WTC11 (cell line): ENCODE measurements at regions not wholly inside any gene's neighbourhood (a gene's known extent, or its start where the extent isn't known, plus 50 kb on each side); places are given as distances from the start of the nearest gene placed in this dataset.
"Not testable (repeated sequence)": the region's sequence is repeated elsewhere in the genome, so short reads cannot be mapped to it uniquely, and the experiment has no call there.

Experiments
- ATAC-seq: fragments of 200-7000 bp; cut with Tn5 transposase; 2 replicates; pipeline ENCODE4 v1.10.0; 2021; ENCODE audit warnings: mild to moderate bottlenecking, moderate library complexity
- CTCF ChIA-PET: fragments of 300-600 bp; sonication (Branson Sonifier 250); formaldehyde crosslinking; loops from one replicate; lab custom pipeline; 2021; ENCODE audit warnings: antibody characterized with exemption; lab: Charles Lee
- POLR2A ChIA-PET: fragments of 350-600 bp; sonication (Branson Sonifier 250); formaldehyde crosslinking; loops from one replicate; lab custom pipeline; 2021; ENCODE audit warnings: antibody characterized with exemption; lab: Charles Lee
- DNase-seq: peaks from one replicate; pipeline ENCODE4 v3.0.0; 2021; ENCODE audit warnings: low spot score
- H3K27ac Mint-ChIP-seq: 2 replicates; pipeline ENCODE4 v1.8.0; 2021; ENCODE audit warnings: mixed read lengths
- H3K27me3 Mint-ChIP-seq: 2 replicates; pipeline ENCODE4 v1.8.0; 2021; ENCODE audit warnings: low read depth, mild to moderate bottlenecking, moderate library complexity, mixed read lengths
- H3K36me3 Mint-ChIP-seq: 2 replicates; pipeline ENCODE4 v1.8.0; 2021; ENCODE audit warnings: mixed read lengths
- H3K4me1 Mint-ChIP-seq: 2 replicates; pipeline ENCODE4 v1.8.0; 2022; ENCODE audit warnings: mixed read lengths
- H3K4me3 Mint-ChIP-seq: 2 replicates; pipeline ENCODE4 v1.8.0; 2021; ENCODE audit warnings: mild to moderate bottlenecking, moderate library complexity, mixed read lengths
- H3K9me3 Mint-ChIP-seq: 2 replicates; pipeline ENCODE4 v1.8.0; 2021; ENCODE audit warnings: mixed read lengths

DNA sequence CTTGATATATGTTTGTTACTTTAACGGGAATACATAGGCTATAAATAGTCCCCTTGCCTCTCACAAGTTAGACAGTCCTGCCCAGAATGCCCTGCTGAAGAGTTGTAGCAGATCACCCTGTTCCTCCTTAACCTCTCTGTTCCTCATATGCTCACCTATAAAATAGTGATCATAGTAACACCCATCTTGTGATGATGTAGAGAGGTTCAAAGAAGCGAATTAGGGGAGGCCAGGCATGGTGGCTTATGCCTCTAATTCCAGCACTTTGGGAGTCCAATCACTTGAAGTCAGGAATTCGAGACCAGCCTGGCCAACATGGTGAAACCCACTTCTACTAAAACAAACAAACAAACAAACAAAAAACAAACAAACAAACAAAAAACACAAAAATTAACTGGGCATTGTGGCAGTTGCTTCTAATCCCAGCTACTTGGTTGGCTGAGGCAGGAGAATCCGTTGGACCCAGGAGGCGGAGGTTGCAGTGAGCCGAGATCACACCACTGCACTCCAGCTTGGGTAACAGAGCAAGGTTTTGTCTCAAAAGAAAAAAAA lies 518.5 kb upstream of the TPTE start:
- H3K4me1 Mint-ChIP-seq, H3K27me3 Mint-ChIP-seq, CTCF ChIA-PET, H3K27ac Mint-ChIP-seq, H3K4me3 Mint-ChIP-seq, DNase-seq, ATAC-seq, POLR2A ChIA-PET: not testable (repeated sequence)
- peaks cover 46% of the 10 kb centered on the region for H3K36me3 Mint-ChIP-seq
- peaks cover 57% of the 10 kb centered on the region for H3K9me3 Mint-ChIP-seq

DNA sequence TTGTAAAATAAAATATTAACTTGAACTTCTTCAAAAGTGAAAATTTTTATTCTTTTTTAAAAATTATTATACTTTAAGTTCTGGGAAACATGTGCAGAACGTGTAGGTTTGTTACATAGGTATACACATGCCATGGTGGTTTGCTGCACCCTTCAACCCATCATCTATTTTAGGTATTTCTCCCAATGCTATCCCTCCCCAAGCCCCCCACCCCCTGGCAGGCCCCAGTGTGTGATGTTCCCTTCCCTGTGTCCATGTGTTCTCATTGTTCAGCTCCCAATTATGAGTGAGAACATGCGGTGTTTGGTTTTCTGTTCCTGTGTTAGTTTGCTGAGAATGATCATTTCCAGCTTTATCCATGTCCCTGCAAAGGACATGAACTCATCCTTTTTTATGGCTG lies 515.6 kb upstream of the TPTE start:
- H3K27ac Mint-ChIP-seq, H3K27me3 Mint-ChIP-seq, CTCF ChIA-PET, DNase-seq, H3K4me3 Mint-ChIP-seq, ATAC-seq, POLR2A ChIA-PET, H3K4me1 Mint-ChIP-seq: not testable (repeated sequence)
- peaks cover 58% of the 10 kb centered on the region for H3K9me3 Mint-ChIP-seq
- H3K36me3 Mint-ChIP-seq: peaks cover 37% of the 10 kb centered on the region

DNA sequence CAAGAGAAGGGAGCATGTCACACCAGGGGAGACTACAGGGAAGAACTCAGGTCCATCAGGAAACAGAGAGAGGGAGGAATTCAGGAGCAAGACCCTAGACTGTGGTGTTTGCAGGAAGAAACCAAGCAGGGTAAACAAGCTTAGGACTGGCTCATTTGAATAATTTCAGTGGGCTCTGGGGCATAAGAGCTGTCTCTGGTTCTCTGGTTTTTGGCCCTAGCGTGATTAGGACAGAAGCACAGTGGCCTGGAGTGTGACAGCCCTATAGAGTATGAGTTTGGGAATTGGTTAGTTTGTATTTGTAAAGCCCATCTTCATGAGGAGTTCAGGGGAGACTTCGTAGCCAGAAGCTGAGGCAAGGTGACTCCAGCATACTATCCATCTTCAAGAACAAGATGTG lies 504.4 kb upstream of the TPTE start:
- H3K4me1 Mint-ChIP-seq, H3K27me3 Mint-ChIP-seq, CTCF ChIA-PET, DNase-seq, H3K4me3 Mint-ChIP-seq, ATAC-seq, H3K27ac Mint-ChIP-seq, POLR2A ChIA-PET: not testable (repeated sequence)
- Mint-ChIP-seq H3K9me3 (peaks cover 28% of the 10 kb centered on the region), H3K36me3 (peaks cover 28% of the 10 kb centered on the region)

DNA sequence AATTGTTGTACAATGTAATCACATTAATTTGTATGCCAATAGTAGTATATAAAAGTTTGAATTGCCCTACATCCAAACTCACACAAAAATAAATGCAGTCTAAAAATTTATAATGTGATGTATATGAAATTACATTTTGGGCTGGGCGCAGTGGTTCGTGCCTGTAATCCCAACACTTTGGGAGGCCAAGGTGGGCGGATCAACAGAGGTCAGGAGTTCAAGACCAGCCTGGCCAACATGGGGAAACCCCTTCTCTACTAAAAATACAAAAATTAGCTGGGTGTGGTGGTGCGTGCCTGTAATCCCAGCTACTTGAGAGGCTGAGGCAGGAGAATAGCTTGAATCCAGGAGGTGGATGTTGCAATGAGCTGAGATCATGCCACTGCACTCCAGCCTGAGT lies 503.6 kb upstream of the TPTE start:
- Mint-ChIP-seq H3K36me3 (peaks cover 23% of the 10 kb centered on the region), H3K9me3 (peaks cover 23% of the 10 kb centered on the region)
- DNase-seq, H3K27ac Mint-ChIP-seq, ATAC-seq, POLR2A ChIA-PET, CTCF ChIA-PET, H3K27me3 Mint-ChIP-seq, H3K4me3 Mint-ChIP-seq, H3K4me1 Mint-ChIP-seq: not testable (repeated sequence)

DNA sequence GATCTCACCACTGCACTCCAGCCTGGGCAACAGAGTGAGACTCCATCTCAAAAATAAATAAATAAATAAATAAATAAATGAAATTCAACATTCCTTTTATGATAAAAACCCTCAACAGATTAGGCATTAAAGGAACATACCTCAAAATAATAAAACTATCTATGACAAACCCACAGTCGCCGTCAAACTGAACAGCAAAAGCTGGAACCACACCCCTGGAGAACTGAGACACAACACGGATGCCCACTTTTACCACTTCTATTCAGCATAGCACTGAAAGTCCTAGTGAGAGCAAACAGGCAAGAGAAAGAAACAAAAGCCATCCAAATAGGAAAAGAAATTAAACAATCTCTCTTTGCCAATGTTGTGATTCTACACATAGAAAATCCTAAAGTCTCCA lies 499.9 kb upstream of the TPTE start:
- H3K4me3 Mint-ChIP-seq, POLR2A ChIA-PET, H3K4me1 Mint-ChIP-seq, ATAC-seq, H3K27ac Mint-ChIP-seq, DNase-seq, CTCF ChIA-PET, H3K27me3 Mint-ChIP-seq: not testable (repeated sequence)
- Mint-ChIP-seq H3K9me3 (peaks cover 34% of the 10 kb centered on the region), H3K36me3 (peaks cover 32% of the 10 kb centered on the region)

DNA sequence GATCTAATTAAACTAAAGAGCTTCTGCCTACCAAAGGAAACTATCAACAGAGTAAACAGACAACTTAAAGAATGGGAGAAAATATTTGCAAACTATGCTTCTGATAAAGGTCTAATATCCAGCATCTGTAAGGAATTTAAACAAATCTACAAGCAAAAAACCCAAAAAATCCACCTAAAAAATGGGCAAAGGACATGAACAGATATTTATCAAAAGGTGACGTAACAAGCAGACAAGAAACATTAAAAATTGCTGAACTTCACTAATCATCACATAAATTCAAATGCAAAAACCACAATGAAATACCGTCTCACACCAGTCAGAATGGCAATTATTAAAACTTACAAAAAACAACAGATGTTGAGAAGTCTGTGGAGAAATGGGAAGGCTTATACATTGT lies 498.6 kb upstream of the TPTE start:
- H3K4me1 Mint-ChIP-seq, CTCF ChIA-PET, DNase-seq, H3K4me3 Mint-ChIP-seq, H3K27me3 Mint-ChIP-seq, H3K27ac Mint-ChIP-seq, POLR2A ChIA-PET, ATAC-seq: not testable (repeated sequence)
- Mint-ChIP-seq H3K9me3 (peaks cover 23% of the 10 kb centered on the region), H3K36me3 (peaks cover 21% of the 10 kb centered on the region)
